Adipocyte (in vitro differentiated cells): ENCODE measurements at regions not wholly inside any gene's neighbourhood (a gene's known extent, or its start where the extent isn't known, plus 50 kb on each side); places are given as distances from the start of the nearest gene placed in this dataset.
"Not testable (repeated sequence)": the region's sequence is repeated elsewhere in the genome, so short reads cannot be mapped to it uniquely, and the experiment has no call there.

ENCODE experiments used
- DNase-seq: peaks from one replicate; pipeline ENCODE4 v3.0.0-alpha.2; 2015; ENCODE audit warnings: low read depth
- H3K27me3 ChIP-seq: replicated peaks from 2 replicates; pipeline ENCODE4 v1.7.0; 2013; ENCODE audit warnings: mild to moderate bottlenecking, low read length, moderate library complexity; ENCODE audit not compliant: control insufficient read depth, insufficient read depth
- H3K36me3 ChIP-seq: 2 replicates; pipeline ENCODE4 v1.7.0; 2013; ENCODE audit warnings: low read length, mild to moderate bottlenecking, moderate library complexity; ENCODE audit not compliant: control insufficient read depth, insufficient read depth, severe bottlenecking
- H3K4me1 ChIP-seq: 2 replicates; pipeline ENCODE4 v1.7.0; 2013; ENCODE audit warnings: mild to moderate bottlenecking, low read length, moderate library complexity; ENCODE audit not compliant: control insufficient read depth, insufficient read depth
- H3K4me3 ChIP-seq: 2 replicates; pipeline ENCODE4 v1.7.0; 2013; ENCODE audit warnings: mild to moderate bottlenecking, low read length, moderate library complexity
- H3K9ac ChIP-seq: 2 replicates; pipeline ENCODE4 v1.7.0; 2013; ENCODE audit warnings: mild to moderate bottlenecking, low read length, moderate library complexity
- H3K9me3 ChIP-seq: 2 replicates; pipeline ENCODE4 v1.7.0; 2013; ENCODE audit warnings: mild to moderate bottlenecking, low read length, moderate library complexity; ENCODE audit not compliant: control insufficient read depth

DNA sequence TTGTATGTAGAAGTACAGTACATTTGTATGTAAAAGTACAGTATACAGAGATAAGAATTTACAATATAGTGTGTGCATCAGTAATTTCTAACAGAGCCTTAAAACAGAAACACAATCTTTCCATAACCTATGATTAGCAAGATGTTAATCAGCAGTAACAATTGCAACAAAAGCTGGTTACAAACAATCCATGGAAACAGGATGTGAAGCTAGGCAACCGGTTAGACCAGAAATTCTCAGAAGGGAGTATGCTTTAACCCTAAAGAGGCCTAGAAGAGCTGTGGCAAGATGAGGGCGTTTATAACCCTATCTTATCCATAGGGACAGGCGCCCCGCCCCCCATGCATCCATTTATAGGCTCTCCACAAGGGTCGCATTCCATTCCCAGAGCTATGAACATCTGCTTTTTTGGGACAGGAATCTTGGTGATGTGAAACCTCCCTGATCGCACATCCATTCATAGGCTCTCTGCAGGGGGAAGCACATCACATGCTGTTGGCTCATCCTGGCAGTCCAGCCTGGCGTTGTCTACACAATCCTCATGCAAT, 180.3 kb downstream of the PDGFRA start:
- not testable (repeated sequence) for H3K4me3 ChIP-seq, DNase-seq, H3K9me3 ChIP-seq

GRCh38 chr4:54414545-54414944, 185.5 kb downstream of the PDGFRA start:
- H3K9me3 ChIP-seq: peaks cover 22% of the 10 kb centered on the region
- no peak for DNase-seq
- no peak overlapping the region for H3K9ac ChIP-seq
- H3K36me3 ChIP-seq: no peaks in the 10 kb centered on the region
- H3K27me3 ChIP-seq: no peaks in the 10 kb centered on the region
- no peak overlapping the region for H3K4me3 ChIP-seq
- H3K4me1 ChIP-seq: no peaks in the 10 kb centered on the region

More for the DNA sequence above, 180.3 kb downstream of the PDGFRA start:
- H3K4me1 ChIP-seq, H3K9ac ChIP-seq, H3K36me3 ChIP-seq: not testable (repeated sequence)
- peaks cover 10% of the 10 kb centered on the region for H3K27me3 ChIP-seq

- no peak overlapping the region for H3K9ac ChIP-seq
- no peak for DNase-seq
- no peaks in the 10 kb centered on the region for H3K4me1 ChIP-seq
- no peaks in the 10 kb centered on the region for H3K36me3 ChIP-seq
- no peaks in the 10 kb centered on the region for H3K27me3 ChIP-seq
- H3K4me3 ChIP-seq: no peak overlapping the region
- peaks cover 28% of the 10 kb centered on the region for H3K9me3 ChIP-seq
Observed at GRCh38 chr4:54417476-54417875, 188.4 kb downstream of the PDGFRA start.

GRCh38 chr4:54418468-54418867, 189.4 kb downstream of the PDGFRA start:
- H3K9me3 ChIP-seq: peaks cover 24% of the 10 kb centered on the region
- no peaks in the 10 kb centered on the region for H3K27me3 ChIP-seq

DNA sequence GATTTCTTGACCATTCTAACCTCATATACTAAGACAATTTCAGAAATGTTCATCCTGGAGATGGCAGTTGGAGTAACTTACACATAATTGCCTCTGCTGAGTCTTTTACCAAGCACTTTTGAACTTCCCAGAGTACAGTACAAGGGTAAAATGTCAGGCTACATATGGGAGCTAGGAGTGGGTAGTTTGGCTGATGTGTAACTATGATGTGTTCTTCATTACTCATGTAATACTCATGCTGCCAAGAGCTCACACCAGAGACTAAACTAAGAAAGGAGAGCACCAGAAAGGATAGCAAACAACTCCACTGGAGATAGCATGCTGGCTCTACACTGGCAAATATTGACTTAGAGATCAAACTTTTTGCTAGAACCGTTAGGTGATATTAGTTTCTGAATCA, 194.0 kb downstream of the PDGFRA start:
- H3K9ac ChIP-seq: no peak overlapping the region
- no peak overlapping the region for H3K4me3 ChIP-seq
- no peaks in the 10 kb centered on the region for H3K36me3 ChIP-seq
- peak; percentile 22 for DNase-seq
- no peaks in the 10 kb centered on the region for H3K27me3 ChIP-seq
- no peaks in the 10 kb centered on the region for H3K4me1 ChIP-seq
- H3K9me3 ChIP-seq: peaks cover 7% of the 10 kb centered on the region

More at GRCh38 chr4:54418468-54418867, 189.4 kb downstream of the PDGFRA start:
- Histone ChIP-seq H3K36me3 (no peaks in the 10 kb centered on the region), H3K4me1 (no peaks in the 10 kb centered on the region), H3K4me3 (no peak overlapping the region), H3K9ac (no peak overlapping the region)
- DNase-seq: no peak

GRCh38 chr4:54427826-54428225, 198.7 kb downstream of the PDGFRA start:
- no peak overlapping the region for H3K9ac ChIP-seq

GRCh38 chr4:54428940-54429339, 199.8 kb downstream of the PDGFRA start:
- DNase-seq: no peak
- Histone ChIP-seq H3K27me3 (no peaks in the 10 kb centered on the region), H3K36me3 (no peaks in the 10 kb centered on the region), H3K4me3 (no peak overlapping the region), H3K9me3 (no peaks in the 10 kb centered on the region), H3K9ac (no peak overlapping the region), H3K4me1 (no peaks in the 10 kb centered on the region)

More at GRCh38 chr4:54427826-54428225, 198.7 kb downstream of the PDGFRA start:
- H3K9me3 ChIP-seq: no peaks in the 10 kb centered on the region
- no peak for DNase-seq
- no peaks in the 10 kb centered on the region for H3K27me3 ChIP-seq
- H3K4me1 ChIP-seq: no peaks in the 10 kb centered on the region
- H3K4me3 ChIP-seq: no peak overlapping the region
- no peaks in the 10 kb centered on the region for H3K36me3 ChIP-seq

- DNase-seq: no peak
- no peak overlapping the region for H3K9ac ChIP-seq
- no peaks in the 10 kb centered on the region for H3K36me3 ChIP-seq
- H3K4me1 ChIP-seq: no peaks in the 10 kb centered on the region
- H3K27me3 ChIP-seq: no peaks in the 10 kb centered on the region
- H3K4me3 ChIP-seq: no peak overlapping the region
- no peaks in the 10 kb centered on the region for H3K9me3 ChIP-seq
Observed at GRCh38 chr4:54433686-54434085, 204.6 kb downstream of the PDGFRA start.

- H3K36me3 ChIP-seq: no peaks in the 10 kb centered on the region
- no peaks in the 10 kb centered on the region for H3K9me3 ChIP-seq
- H3K4me3 ChIP-seq: peak overlapping the region; percentile 81
- DNase-seq: peak; percentile 67
- H3K9ac ChIP-seq: peak overlapping the region; percentile 66
- no peaks in the 10 kb centered on the region for H3K27me3 ChIP-seq
- H3K4me1 ChIP-seq: no peaks in the 10 kb centered on the region
Observed at GRCh38 chr4:54439831-54440243, 210.7 kb downstream of the PDGFRA start.

GRCh38 chr4:54440394-54441136, 211.5 kb downstream of the PDGFRA start:
- Histone ChIP-seq H3K4me3 (peak overlapping the region; percentile 81), H3K4me1 (no peaks in the 10 kb centered on the region), H3K9ac (peak overlapping the region; percentile 66), H3K27me3 (no peaks in the 10 kb centered on the region), H3K9me3 (no peaks in the 10 kb centered on the region), H3K36me3 (no peaks in the 10 kb centered on the region)
- DNase-seq: peak; percentile 72

DNA sequence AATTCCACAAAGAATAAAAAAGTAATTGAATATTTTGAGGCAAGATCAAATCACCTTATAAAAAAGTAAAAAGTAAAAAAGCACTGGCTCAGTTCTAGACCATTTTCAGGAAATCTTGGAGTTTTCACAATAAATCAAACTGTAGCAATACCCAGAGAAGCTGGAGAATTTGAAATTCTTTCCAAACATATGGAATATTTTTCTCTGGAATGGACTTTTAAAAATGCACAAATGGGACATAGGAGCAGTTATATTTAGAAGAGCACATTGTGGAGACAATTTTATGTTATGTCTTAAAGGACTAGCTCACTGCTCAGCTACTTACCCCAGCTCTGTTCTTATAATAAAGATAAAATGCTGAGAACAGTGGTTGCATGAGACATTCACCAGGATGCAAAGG, 211.9 kb upstream of the KIT start:
- no peaks in the 10 kb centered on the region for H3K36me3 ChIP-seq
- H3K9me3 ChIP-seq: peaks cover 10% of the 10 kb centered on the region
- no peak overlapping the region for H3K4me3 ChIP-seq
- peaks cover 13% of the 10 kb centered on the region for H3K4me1 ChIP-seq
- H3K27me3 ChIP-seq: no peaks in the 10 kb centered on the region
- H3K9ac ChIP-seq: no peak overlapping the region
- no peak for DNase-seq
